ENCODE measurements at regions not wholly inside any gene's neighbourhood (a gene's known extent, or its start where the extent isn't known, plus 50 kb on each side); places are given as distances from the start of the nearest gene placed in this dataset.
"Not testable (repeated sequence)": the region's sequence is repeated elsewhere in the genome, so short reads cannot be mapped to it uniquely, and the experiment has no call there.

- DNase-seq (ENCODE audit: low read depth in 2 of 2) = no peak
These were observed 99.4 kb upstream of the C9orf72 start for GRCh38 chr9:27672718-27673117.

GRCh38 chr9:27673641-27674040 lies 100.4 kb upstream of the C9orf72 start:
- DNase-seq (ENCODE audit: low read depth in 2 of 2) = no peak

- no peak for DNase-seq (ENCODE audit: low read depth in 2 of 2)
These were observed 102.1 kb upstream of the C9orf72 start for GRCh38 chr9:27675354-27675753.

- no peak for DNase-seq (ENCODE audit: low read depth in 2 of 2)
These were observed 103.5 kb upstream of the C9orf72 start for GRCh38 chr9:27676827-27677226.

GRCh38 chr9:27679338-27679737 lies 106.1 kb upstream of the C9orf72 start:
- DNase-seq (ENCODE audit: low read depth in 2 of 2) = no peak

- no peak for DNase-seq (ENCODE audit: low read depth in 2 of 2)
These were observed 109.9 kb upstream of the C9orf72 start for GRCh38 chr9:27683181-27683580.

GRCh38 chr9:27688954-27689353 lies 115.7 kb upstream of the C9orf72 start:
- no peak for DNase-seq (ENCODE audit: low read depth in 2 of 2)

- not testable (repeated sequence) for DNase-seq (ENCODE audit: low read depth in 2 of 2)
These were observed 117.5 kb upstream of the C9orf72 start for GRCh38 chr9:27690816-27691215.

- DNase-seq (ENCODE audit: low read depth in 2 of 2) = no peak
These were observed 126.3 kb upstream of the C9orf72 start for GRCh38 chr9:27699621-27700020.

- DNase-seq (ENCODE audit: low read depth in 2 of 2) = no peak
These were observed 127.7 kb upstream of the C9orf72 start for GRCh38 chr9:27701016-27701415.

GRCh38 chr9:27701587-27701986 lies 128.3 kb upstream of the C9orf72 start:
- no peak for DNase-seq (ENCODE audit: low read depth in 2 of 2)

- no peak for DNase-seq (ENCODE audit: low read depth in 2 of 2)
These were observed 130.1 kb upstream of the C9orf72 start for GRCh38 chr9:27703216-27703980.

- DNase-seq (ENCODE audit: low read depth in 2 of 2) = no peak
These were observed 138.0 kb upstream of the C9orf72 start for GRCh38 chr9:27711241-27711640.

GRCh38 chr9:27712806-27713205 lies 139.5 kb upstream of the C9orf72 start:
- DNase-seq (ENCODE audit: low read depth in 2 of 2) = no peak

- no peak for DNase-seq (ENCODE audit: low read depth in 2 of 2)
These were observed 141.1 kb upstream of the C9orf72 start for GRCh38 chr9:27714388-27714787.

GRCh38 chr9:27715651-27716050 lies 142.4 kb upstream of the C9orf72 start:
- no peak for DNase-seq (ENCODE audit: low read depth in 2 of 2)

GRCh38 chr9:27717991-27718390 lies 144.7 kb upstream of the C9orf72 start:
- DNase-seq (ENCODE audit: low read depth in 2 of 2) = no peak

GRCh38 chr9:27719711-27720110 lies 146.4 kb upstream of the C9orf72 start:
- DNase-seq (ENCODE audit: low read depth in 2 of 2) = no peak

GRCh38 chr9:27722866-27723265 lies 149.6 kb upstream of the C9orf72 start:
- no peak for DNase-seq (ENCODE audit: low read depth in 2 of 2)

GRCh38 chr9:27726244-27727081 lies 153.2 kb upstream of the C9orf72 start:
- DNase-seq (ENCODE audit: low read depth in 2 of 2) = peak; percentile 18 to 36

GRCh38 chr9:27732494-27732893 lies 159.2 kb upstream of the C9orf72 start:
- no peak for DNase-seq (ENCODE audit: low read depth in 2 of 2)

GRCh38 chr9:27743490-27743889 lies 170.2 kb upstream of the C9orf72 start:
- DNase-seq (ENCODE audit: low read depth in 2 of 2) = no peak

GRCh38 chr9:27747450-27747849 lies 174.2 kb upstream of the C9orf72 start:
- no peak for DNase-seq (ENCODE audit: low read depth in 2 of 2)

Measured in stimulated activated CD4-positive, alpha-beta T cell treated with anti-CD3 and anti-CD28 coated beads, Interleukin-15, amount 100 ng/mL, for 48 hours (primary cell).